Panc1 (cell line): ENCODE measurements at regions not wholly inside any gene's neighbourhood (a gene's known extent, or its start where the extent isn't known, plus 50 kb on each side); places are given as distances from the start of the nearest gene placed in this dataset.

Experiments
- POLR2AphosphoS5 ChIP-seq: IDR thresholded peaks from 2 replicates; pipeline ENCODE4 v1.6.1; 2012; ENCODE audit warnings: mild to moderate bottlenecking, low read depth, low read length, moderate library complexity
- SIN3A ChIP-seq: IDR thresholded peaks from 2 replicates; pipeline ENCODE4 v1.6.1; 2012; ENCODE audit warnings: low read depth, mild to moderate bottlenecking, low read length, moderate library complexity, borderline replicate concordance; ENCODE audit not compliant: insufficient read depth
- TCF7L2 ChIP-seq: IDR thresholded peaks from 2 replicates; pipeline ENCODE4 v1.6.1; 2011; ENCODE audit warnings: mild to moderate bottlenecking, low read depth, low read length, inconsistent platforms

- TF ChIP-seq SIN3A = no peak
- TF ChIP-seq POLR2AphosphoS5 = no peak
- TF ChIP-seq TCF7L2 = no peak
These were observed 95.7 kb downstream of the ACTBL2 start for GRCh38 chr5:57386958-57387357.
